Neutrophil (primary cell): ENCODE measurements at regions not wholly inside any gene's neighbourhood (a gene's known extent, or its start where the extent isn't known, plus 50 kb on each side); places are given as distances from the start of the nearest gene placed in this dataset.

Experiments
- H3K27ac ChIP-seq: fragments of 200-600 bp; sonication (generic); 2 replicates; pipeline ENCODE4 v1.5.1; 2016; ENCODE audit warnings: mild to moderate bottlenecking, moderate library complexity
- H3K27me3 ChIP-seq: fragments of 200-600 bp; sonication (generic); 2 replicates; pipeline ENCODE4 v1.6.0; 2016; ENCODE audit warnings: mild to moderate bottlenecking
- H3K36me3 ChIP-seq: fragments of 200-600 bp; sonication (generic); 2 replicates; pipeline ENCODE4 v1.5.1; 2017
- H3K4me1 ChIP-seq, 2 experiments: fragments of 200-600 bp in 1 of 2; sonication (generic) in 1 of 2; 1 replicate in 1 of 2; 2 replicates in 1 of 2; pipeline versions ENCODE4 v1.5.1 to v1.6.1; 2013 to 2016; ENCODE audit warnings: low read depth in 1 of 2, low read length in 1 of 2, mild to moderate bottlenecking in 1 of 2, moderate library complexity in 1 of 2; ENCODE audit not compliant: control insufficient read depth in 1 of 2, insufficient read depth in 1 of 2
- H3K4me3 ChIP-seq, 2 experiments: fragments of 200-600 bp in 1 of 2; sonication (generic) in 1 of 2; 1 replicate in 1 of 2; 2 replicates in 1 of 2; pipeline ENCODE4 v1.5.1; 2013 to 2016; ENCODE audit warnings: low read depth in 1 of 2, low read length in 1 of 2, mild to moderate bottlenecking in 1 of 2, moderate library complexity in 1 of 2
- H3K9me3 ChIP-seq: fragments of 200-600 bp; sonication (generic); 2 replicates; pipeline ENCODE4 v1.5.1; 2016
- TF ChIP-seq, protein P1 (sequence below): fragments of 200-600 bp; sonication (generic); IDR thresholded peaks from 2 replicates; pipeline ENCODE4 v1.5.1; 2016; ENCODE audit warnings: antibody characterized with exemption

DNA sequence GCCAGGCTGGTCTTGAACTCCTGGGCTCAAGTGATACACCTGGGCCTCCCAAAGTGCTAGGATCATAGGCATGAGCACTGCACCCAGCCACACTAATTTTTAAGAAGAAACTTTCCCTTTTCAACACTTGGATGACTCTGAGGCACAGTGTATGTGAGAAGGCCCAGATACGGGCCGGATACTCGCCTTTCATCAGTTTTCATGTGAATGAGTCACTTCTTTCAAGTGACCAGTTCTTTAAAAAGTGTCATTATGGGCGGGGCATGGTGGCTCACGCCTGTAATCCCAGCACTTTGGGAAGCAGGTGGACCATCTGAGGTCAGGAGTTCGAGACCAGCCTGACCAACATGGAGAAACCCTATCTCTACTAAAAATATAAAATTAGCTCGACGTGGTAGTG, 120.8 kb downstream of the CTTN start:
- TF ChIP-seq, protein P1, sequence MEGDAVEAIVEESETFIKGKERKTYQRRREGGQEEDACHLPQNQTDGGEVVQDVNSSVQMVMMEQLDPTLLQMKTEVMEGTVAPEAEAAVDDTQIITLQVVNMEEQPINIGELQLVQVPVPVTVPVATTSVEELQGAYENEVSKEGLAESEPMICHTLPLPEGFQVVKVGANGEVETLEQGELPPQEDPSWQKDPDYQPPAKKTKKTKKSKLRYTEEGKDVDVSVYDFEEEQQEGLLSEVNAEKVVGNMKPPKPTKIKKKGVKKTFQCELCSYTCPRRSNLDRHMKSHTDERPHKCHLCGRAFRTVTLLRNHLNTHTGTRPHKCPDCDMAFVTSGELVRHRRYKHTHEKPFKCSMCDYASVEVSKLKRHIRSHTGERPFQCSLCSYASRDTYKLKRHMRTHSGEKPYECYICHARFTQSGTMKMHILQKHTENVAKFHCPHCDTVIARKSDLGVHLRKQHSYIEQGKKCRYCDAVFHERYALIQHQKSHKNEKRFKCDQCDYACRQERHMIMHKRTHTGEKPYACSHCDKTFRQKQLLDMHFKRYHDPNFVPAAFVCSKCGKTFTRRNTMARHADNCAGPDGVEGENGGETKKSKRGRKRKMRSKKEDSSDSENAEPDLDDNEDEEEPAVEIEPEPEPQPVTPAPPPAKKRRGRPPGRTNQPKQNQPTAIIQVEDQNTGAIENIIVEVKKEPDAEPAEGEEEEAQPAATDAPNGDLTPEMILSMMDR: no peak
- no peaks in the 10 kb centered on the region for H3K4me1 ChIP-seq
- H3K27ac ChIP-seq: no peak overlapping the region
- H3K9me3 ChIP-seq: no peaks in the 10 kb centered on the region
- peaks cover 47% of the 10 kb centered on the region for H3K27me3 ChIP-seq
- H3K4me3 ChIP-seq: no peak overlapping the region
- no peaks in the 10 kb centered on the region for H3K36me3 ChIP-seq

DNA sequence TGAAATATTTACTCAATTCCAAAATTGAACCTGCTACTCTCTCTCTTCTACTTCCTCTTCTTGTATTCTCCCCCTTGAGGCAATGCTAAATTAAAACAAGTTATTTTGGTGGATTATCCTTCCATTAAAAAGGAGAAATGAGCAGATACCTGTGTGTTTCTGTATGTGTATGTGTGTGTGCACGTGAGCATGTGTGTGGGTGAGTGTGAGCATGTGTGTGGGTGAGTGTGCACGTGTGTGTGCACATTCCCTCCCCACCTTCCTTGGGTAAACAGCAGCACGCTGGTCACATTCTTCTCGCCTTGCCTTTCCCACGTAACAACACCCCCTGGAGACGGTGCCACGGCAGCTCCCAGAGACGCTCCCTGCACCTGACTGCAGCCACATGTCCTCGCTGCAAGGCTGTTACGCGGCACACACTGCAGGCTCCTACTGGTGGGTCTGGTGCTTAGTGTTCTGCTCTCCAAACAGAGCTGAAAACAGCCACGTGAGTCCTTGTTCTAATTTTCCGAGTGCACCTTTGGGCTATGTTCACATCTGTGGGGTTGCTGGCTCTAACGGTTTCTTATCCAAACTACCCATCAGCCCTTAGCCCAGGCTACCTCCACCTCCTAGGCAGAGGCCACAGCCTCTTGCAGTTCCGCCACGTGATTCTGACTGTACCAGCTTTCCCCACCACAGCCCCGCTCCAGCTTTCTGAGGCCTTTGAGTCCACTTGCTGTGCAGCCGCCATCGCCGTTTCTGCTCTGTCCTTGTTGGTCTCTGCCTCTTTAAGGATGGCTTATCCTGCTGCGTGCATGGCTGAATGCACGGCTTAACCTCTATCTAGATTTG, 123.4 kb downstream of the CTTN start:
- Histone ChIP-seq H3K27ac (no peak overlapping the region), H3K27me3 (peaks cover 44% of the 10 kb centered on the region), H3K36me3 (no peaks in the 10 kb centered on the region), H3K4me3 (no peak overlapping the region), H3K9me3 (no peaks in the 10 kb centered on the region), H3K4me1 (no peaks in the 10 kb centered on the region)
- TF ChIP-seq, protein P1: no peak

DNA sequence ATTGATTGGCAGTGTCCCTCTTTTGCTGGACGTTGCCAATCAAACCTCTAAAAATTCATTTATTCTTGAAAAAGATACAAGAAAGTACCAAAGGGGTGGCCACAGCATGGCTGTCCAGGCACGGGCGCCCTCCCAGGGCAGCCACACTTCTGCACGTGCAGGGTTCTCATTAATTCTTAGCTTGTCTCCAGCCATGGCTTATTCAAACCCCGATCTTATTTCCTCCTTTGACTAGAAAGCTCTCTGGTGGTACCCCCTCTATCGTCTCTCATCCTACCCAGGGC, 123.9 kb downstream of the CTTN start:
- TF ChIP-seq, protein P1: no peak
- H3K4me1 ChIP-seq: no peaks in the 10 kb centered on the region
- H3K27ac ChIP-seq: no peak overlapping the region
- H3K9me3 ChIP-seq: no peaks in the 10 kb centered on the region
- peaks cover 44% of the 10 kb centered on the region for H3K27me3 ChIP-seq
- H3K4me3 ChIP-seq: no peak overlapping the region
- no peaks in the 10 kb centered on the region for H3K36me3 ChIP-seq

DNA sequence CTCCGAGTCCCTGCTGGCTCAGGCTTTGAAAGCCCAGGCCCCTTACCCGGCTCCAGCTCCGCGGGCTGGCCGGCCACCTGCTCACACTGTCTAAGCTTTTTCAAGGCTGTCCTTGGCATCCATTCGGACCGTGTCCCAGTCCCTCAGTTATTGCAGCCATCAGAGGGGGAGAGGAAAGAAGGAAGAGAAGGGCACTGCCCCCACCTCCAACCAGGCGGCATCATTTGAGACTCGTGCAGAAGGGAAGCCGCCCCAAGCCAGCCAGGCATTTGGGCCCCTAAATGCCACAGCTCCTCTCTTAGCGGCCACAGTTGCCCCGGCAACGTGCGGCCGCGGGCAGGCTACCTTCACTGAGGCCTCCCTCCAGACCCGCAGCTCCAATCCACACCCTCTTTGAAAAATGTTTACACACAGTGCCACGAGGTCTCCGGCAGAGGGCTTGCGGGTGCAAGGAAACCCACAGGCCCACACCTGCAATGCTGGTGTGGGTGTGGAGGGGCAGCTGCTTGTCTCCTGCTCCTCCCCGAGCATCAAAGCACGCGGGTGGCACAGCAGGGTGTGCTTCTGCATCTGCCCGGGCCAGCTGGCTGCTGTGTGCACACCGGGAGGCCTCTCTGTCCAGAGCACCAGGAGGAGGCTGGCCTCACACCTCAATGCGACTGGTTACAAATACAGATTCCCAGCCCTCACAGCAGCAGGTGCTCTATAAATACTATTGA, 124.4 kb downstream of the CTTN start:
- H3K36me3 ChIP-seq: no peaks in the 10 kb centered on the region
- H3K4me1 ChIP-seq: no peaks in the 10 kb centered on the region
- TF ChIP-seq, protein P1: no peak
- H3K4me3 ChIP-seq: no peak overlapping the region
- no peaks in the 10 kb centered on the region for H3K9me3 ChIP-seq
- H3K27ac ChIP-seq: no peak overlapping the region
- peaks cover 39% of the 10 kb centered on the region for H3K27me3 ChIP-seq

DNA sequence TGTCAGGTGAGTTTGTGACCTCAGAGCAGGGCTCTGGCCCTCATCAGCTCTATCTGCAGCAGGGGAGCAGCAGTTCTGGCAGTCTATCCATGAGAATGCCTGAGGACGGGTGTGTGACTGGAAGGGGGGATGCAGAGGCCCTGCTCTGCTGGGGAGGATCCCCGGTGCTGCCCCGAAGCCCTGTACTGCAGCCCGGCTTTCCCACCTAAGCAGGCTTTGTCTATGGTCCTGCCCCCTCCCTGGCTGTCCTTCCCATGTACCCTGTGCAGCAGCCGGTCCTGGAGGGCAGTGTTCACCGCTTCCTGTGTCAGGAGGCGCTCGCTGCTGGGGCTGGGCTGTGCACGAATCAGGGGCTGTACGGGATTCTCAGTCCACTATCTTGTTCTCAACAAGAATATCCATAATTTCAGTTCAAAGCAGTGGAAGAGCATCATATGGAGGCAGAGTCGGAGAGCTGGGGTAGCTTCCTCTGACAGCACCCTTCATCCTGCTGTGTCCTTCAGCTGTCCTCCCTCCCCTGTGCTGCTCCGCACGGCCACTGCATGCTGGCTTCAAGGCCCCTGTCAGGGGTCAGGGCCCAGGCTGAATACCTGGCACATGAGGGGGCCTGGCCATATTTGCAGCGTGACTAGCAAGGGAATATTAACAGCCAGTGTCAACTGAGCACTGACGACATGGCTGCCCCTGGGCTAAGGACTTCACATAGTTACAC, 125.2 kb downstream of the CTTN start:
- Histone ChIP-seq H3K36me3 (no peaks in the 10 kb centered on the region), H3K4me3 (no peak overlapping the region), H3K9me3 (no peaks in the 10 kb centered on the region), H3K27me3 (peaks cover 38% of the 10 kb centered on the region), H3K27ac (no peak overlapping the region), H3K4me1 (no peaks in the 10 kb centered on the region)
- TF ChIP-seq, protein P1: no peak
